Naive thymus-derived CD4-positive, alpha-beta T cell (primary cell): ENCODE measurements at regions not wholly inside any gene's neighbourhood (a gene's known extent, or its start where the extent isn't known, plus 50 kb on each side); places are given as distances from the start of the nearest gene placed in this dataset.
A peak's percentile ranks its signal among the peaks of the same experiment; 100 is the strongest.
"Not testable (repeated sequence)": the region's sequence is repeated elsewhere in the genome, so short reads cannot be mapped to it uniquely, and the experiment has no call there.

Experiments
- ATAC-seq: fragments of 150-1000 bp; cut with Tn5 transposase; 2 replicates; pipeline ENCODE4 v1.10.0; 2021; ENCODE audit warnings: mild to moderate bottlenecking, moderate library complexity
- CTCF ChIA-PET: fragments of 350-600 bp; sonication (Branson Sonifier 250); formaldehyde crosslinking; loops from one replicate; lab custom pipeline; 2021; ENCODE audit warnings: antibody characterized with exemption; lab: Charles Lee
- POLR2A ChIA-PET: fragments of 350-600 bp; sonication (Branson Sonifier 250); formaldehyde crosslinking; loops from one replicate; lab custom pipeline; 2021; ENCODE audit warnings: antibody characterized with exemption, inconsistent platforms; lab: Charles Lee
- DNase-seq, 9 donors: peaks; one replicate each; pipeline versions ENCODE4 v3.0.0 to v3.0.0-alpha.2; 2020 to 2022; ENCODE audit warnings: mixed read lengths in 1 of 9
- H3K27ac ChIP-seq: one replicate; pipeline ENCODE4 v1.7.0; 2013; ENCODE audit warnings: mild to moderate bottlenecking, low read depth, low read length, moderate library complexity
- H3K27me3 ChIP-seq, 2 donors: one replicate each; pipeline ENCODE4 v1.7.0; 2013; ENCODE audit warnings: low read length in 2 of 2, mild to moderate bottlenecking in 2 of 2, moderate library complexity in 2 of 2; ENCODE audit not compliant: control insufficient read depth in 2 of 2, insufficient read depth in 2 of 2
- H3K36me3 ChIP-seq, 3 experiments: 1 replicate in 2 of 3; 2 replicates in 1 of 3; pipeline ENCODE4 v1.7.0; 2013; ENCODE audit warnings: low read length in 3 of 3, mild to moderate bottlenecking in 3 of 3, moderate library complexity in 1 of 3; ENCODE audit not compliant: insufficient read depth in 3 of 3, control insufficient read depth in 2 of 3
- H3K4me1 ChIP-seq, 2 donors: one replicate each; pipeline ENCODE4 v1.7.0; 2013; ENCODE audit warnings: low read length in 2 of 2, mild to moderate bottlenecking in 2 of 2, moderate library complexity in 1 of 2; ENCODE audit not compliant: control insufficient read depth in 2 of 2, insufficient read depth in 2 of 2
- H3K4me3 ChIP-seq: 2 replicates; pipeline ENCODE4 v1.7.0; 2013; ENCODE audit warnings: mild to moderate bottlenecking, low read length
- H3K9me3 ChIP-seq, 3 experiments: 1 replicate in 2 of 3; 2 replicates in 1 of 3; pipeline ENCODE4 v1.7.0; 2013; ENCODE audit warnings: low read length in 3 of 3; ENCODE audit not compliant: control insufficient read depth in 2 of 3
- H3K27ac Mint-ChIP-seq, 9 donors: one replicate each; pipeline ENCODE4 v1.8.0; 2020 to 2022; ENCODE audit warnings: mixed read lengths in 9 of 9, mild to moderate bottlenecking in 8 of 9, moderate library complexity in 5 of 9, inconsistent platforms in 2 of 9
- H3K27me3 Mint-ChIP-seq, 5 donors: one replicate each; pipeline ENCODE4 v1.8.0; 2021 to 2022; ENCODE audit warnings: mixed read lengths in 5 of 5, mild to moderate bottlenecking in 1 of 5
- H3K36me3 Mint-ChIP-seq, 5 donors: one replicate each; pipeline ENCODE4 v1.8.0; 2020 to 2022; ENCODE audit warnings: mixed read lengths in 5 of 5, mild to moderate bottlenecking in 3 of 5, inconsistent platforms in 1 of 5
- H3K4me1 Mint-ChIP-seq, 7 donors: one replicate each; pipeline ENCODE4 v1.8.0; 2020 to 2022; ENCODE audit warnings: mixed read lengths in 7 of 7, mild to moderate bottlenecking in 3 of 7, inconsistent platforms in 1 of 7
- H3K4me3 Mint-ChIP-seq, 10 donors: one replicate each; pipeline ENCODE4 v1.8.0; 2020 to 2022; ENCODE audit warnings: mild to moderate bottlenecking in 10 of 10, mixed read lengths in 10 of 10, moderate library complexity in 6 of 10, inconsistent platforms in 2 of 10
- H3K9me3 Mint-ChIP-seq, 11 donors: one replicate each; pipeline ENCODE4 v1.8.0; 2020 to 2022; ENCODE audit warnings: mixed read lengths in 11 of 11, mild to moderate bottlenecking in 4 of 11, inconsistent platforms in 1 of 11, moderate library complexity in 1 of 11
- intact Hi-C, 2 donors: fragments of 100-400 bp; cut with micrococcal nuclease; formaldehyde crosslinking; loops; one replicate each; pipeline ENCODE4 v1.15.1; 2023

DNA sequence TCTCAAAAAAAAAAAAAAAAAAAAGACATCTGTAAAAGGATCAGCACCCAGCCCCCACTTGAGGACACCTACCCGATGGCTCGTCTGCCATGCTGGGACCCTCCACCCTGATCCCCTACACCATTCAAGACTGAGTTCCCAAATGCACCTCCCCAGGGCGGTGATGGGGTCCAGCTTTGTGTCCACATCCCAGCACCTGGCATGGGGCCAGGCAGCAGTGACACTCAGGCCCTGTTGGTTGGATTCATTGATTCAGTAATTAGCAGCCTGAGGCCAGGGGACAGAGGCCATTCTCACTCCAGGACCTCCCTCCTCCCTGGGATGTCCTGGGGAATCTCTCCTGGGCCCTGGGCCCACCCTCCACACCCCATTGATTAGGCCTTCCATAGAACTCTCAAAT, 88.8 kb upstream of the RUFY1 start:
- no peak for ATAC-seq
- Histone ChIP-seq H3K9me3 (no peaks in the 10 kb centered on the region), H3K36me3 (no peaks in the 10 kb centered on the region), H3K27ac (no peak overlapping the region), H3K27me3 (no peaks in the 10 kb centered on the region), H3K4me3 (no peak overlapping the region), H3K4me1 (no peaks in the 10 kb centered on the region)
- no peak for DNase-seq
- peaks cover 0 to 30% (median 6%) of the 10 kb centered on the region in 11 donors for H3K9me3 Mint-ChIP-seq
- H3K36me3 Mint-ChIP-seq = peaks cover 0 to 5% (median 0%) of the 10 kb centered on the region in 5 donors
- no peak overlapping the region for H3K27ac Mint-ChIP-seq
- POLR2A ChIA-PET = no interaction called here
- CTCF ChIA-PET = no interaction called here
- H3K4me3 Mint-ChIP-seq = no peak overlapping the region
- intact Hi-C loops = no loop called here
- no peaks in the 10 kb centered on the region for H3K4me1 Mint-ChIP-seq
- peaks cover 0 to 16% (median 0%) of the 10 kb centered on the region in 5 donors for H3K27me3 Mint-ChIP-seq

DNA sequence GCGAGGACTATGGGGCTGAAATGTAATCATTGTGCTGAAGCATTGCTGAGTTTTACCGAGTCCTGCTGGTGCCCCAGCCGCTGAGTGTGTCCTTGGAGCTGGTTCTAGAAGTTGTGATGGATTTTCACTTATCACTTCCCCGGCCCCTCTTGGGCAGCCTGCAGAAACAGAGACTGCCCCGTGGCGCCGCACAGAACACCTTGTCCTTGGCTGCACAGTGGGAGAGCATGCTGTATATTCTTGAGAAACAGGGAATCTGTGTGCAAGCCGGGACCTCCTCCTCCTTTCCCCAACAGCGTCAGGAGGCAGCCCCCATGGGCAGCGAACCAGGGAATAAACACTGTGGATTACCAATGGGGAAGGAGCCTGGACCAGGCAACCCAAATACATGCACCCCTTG, 90.6 kb upstream of the RUFY1 start:
- H3K27ac Mint-ChIP-seq = no peak overlapping the region
- peaks cover 0 to 9% (median 0%) of the 10 kb centered on the region in 3 experiments for H3K9me3 ChIP-seq
- ChIA-PET CTCF (no interaction called here), POLR2A (no interaction called here)
- ATAC-seq (no peak), DNase-seq (no peak)
- intact Hi-C loops = no loop called here
- peaks cover 1 to 24% (median 7%) of the 10 kb centered on the region in 11 donors for H3K9me3 Mint-ChIP-seq
- H3K4me3 Mint-ChIP-seq = no peak overlapping the region
- H3K4me1 ChIP-seq = no peaks in the 10 kb centered on the region
- peaks cover 0 to 11% (median under 1%) of the 10 kb centered on the region in 5 donors for H3K27me3 Mint-ChIP-seq
- H3K27me3 ChIP-seq = no peaks in the 10 kb centered on the region
- H3K4me3 ChIP-seq = no peak overlapping the region
- no peaks in the 10 kb centered on the region for H3K36me3 ChIP-seq
- peaks cover 0 to 3% (median 0%) of the 10 kb centered on the region in 7 donors for H3K4me1 Mint-ChIP-seq
- no peak overlapping the region for H3K27ac ChIP-seq
- H3K36me3 Mint-ChIP-seq = peaks cover 0 to 5% (median 0%) of the 10 kb centered on the region in 5 donors

GRCh38 chr5:179457612-179458011, 92.7 kb upstream of the RUFY1 start:
- Mint-ChIP-seq H3K27me3 (peaks cover 0 to 15% (median 5%) of the 10 kb centered on the region in 5 donors), H3K27ac (no peak overlapping the region), H3K36me3 (peaks cover 0 to 7% (median 0%) of the 10 kb centered on the region in 5 donors), H3K9me3 (peaks cover 6 to 20% (median 11%) of the 10 kb centered on the region in 11 donors), H3K4me1 (peaks cover 0 to 6% (median 0%) of the 10 kb centered on the region in 7 donors), H3K4me3 (no peak overlapping the region)
- Histone ChIP-seq H3K4me3 (no peak overlapping the region), H3K27me3 (no peaks in the 10 kb centered on the region), H3K4me1 (no peaks in the 10 kb centered on the region), H3K9me3 (peaks cover 0 to 9% (median 0%) of the 10 kb centered on the region in 3 experiments), H3K27ac (no peak overlapping the region), H3K36me3 (no peaks in the 10 kb centered on the region)
- ChIA-PET CTCF (no interaction called here), POLR2A (no interaction called here)
- intact Hi-C loops = no loop called here
- DNase-seq (no peak), ATAC-seq (no peak)

DNA sequence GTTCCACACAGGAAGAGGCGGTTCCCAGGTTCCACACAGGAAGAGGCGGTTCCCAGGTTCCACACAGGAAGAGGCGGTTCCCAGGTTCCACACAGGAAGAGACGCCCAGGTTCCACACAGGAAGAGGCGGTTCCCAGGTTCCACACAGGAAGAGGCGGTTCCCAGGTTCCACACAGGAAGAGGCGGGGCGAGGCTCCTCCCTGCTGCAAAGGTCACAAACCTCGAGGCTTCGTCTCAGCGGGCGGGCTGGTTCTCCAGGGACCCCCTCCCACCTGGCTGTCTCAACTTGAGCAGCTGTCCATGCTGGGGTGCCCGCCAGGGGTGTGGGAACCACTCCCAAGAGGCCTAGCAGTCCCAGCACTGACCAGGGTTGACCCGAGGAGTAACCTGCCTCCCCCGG, 94.3 kb upstream of the RUFY1 start:
- ATAC-seq, H3K4me1 Mint-ChIP-seq, H3K4me3 ChIP-seq, H3K27ac Mint-ChIP-seq, H3K36me3 ChIP-seq, H3K27me3 ChIP-seq, H3K27ac ChIP-seq, POLR2A ChIA-PET, H3K36me3 Mint-ChIP-seq, H3K9me3 ChIP-seq, DNase-seq, intact Hi-C loops, CTCF ChIA-PET, H3K4me1 ChIP-seq: not testable (repeated sequence)
- Mint-ChIP-seq H3K4me3 (peak overlapping the region in 1 of 10 donors; percentile 49), H3K27me3 (peaks cover 0 to 27% (median 5%) of the 10 kb centered on the region in 5 donors), H3K9me3 (peaks cover 6 to 20% (median 11%) of the 10 kb centered on the region in 11 donors)

DNA sequence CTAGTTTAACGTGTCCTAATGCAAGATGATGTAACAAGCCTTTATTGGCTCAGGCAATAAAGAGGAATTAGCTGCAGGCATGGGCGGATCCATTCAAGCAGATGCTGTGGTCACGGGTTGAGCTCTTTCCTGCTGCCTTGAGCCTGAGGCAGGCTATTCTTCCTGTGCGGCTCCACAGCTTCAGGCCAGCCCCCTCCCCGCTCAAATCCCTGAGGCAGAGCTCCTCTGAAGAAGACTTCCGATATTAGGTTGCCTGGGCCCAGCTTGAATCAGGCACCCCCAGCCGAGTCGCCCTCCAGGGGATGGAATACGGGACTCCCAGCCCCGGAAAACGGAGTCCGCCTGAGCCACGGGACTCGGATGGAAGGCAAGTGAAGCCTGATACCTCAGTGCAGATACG, 95.0 kb upstream of the RUFY1 start:
- H3K27ac Mint-ChIP-seq = no peak overlapping the region
- H3K4me1 ChIP-seq = no peaks in the 10 kb centered on the region
- DNase-seq (no peak), ATAC-seq (no peak)
- H3K4me3 Mint-ChIP-seq = peak overlapping the region in 1 of 10 donors; percentile 49
- no peaks in the 10 kb centered on the region for H3K36me3 ChIP-seq
- no peak overlapping the region for H3K27ac ChIP-seq
- ChIA-PET CTCF (no interaction called here), POLR2A (no interaction called here)
- H3K4me1 Mint-ChIP-seq = peaks cover 0 to 6% (median 0%) of the 10 kb centered on the region in 7 donors
- H3K27me3 ChIP-seq = no peaks in the 10 kb centered on the region
- intact Hi-C loops = no loop called here
- peaks cover 6 to 20% (median 13%) of the 10 kb centered on the region in 11 donors for H3K9me3 Mint-ChIP-seq
- H3K27me3 Mint-ChIP-seq = peaks cover 0 to 33% (median 5%) of the 10 kb centered on the region in 5 donors
- H3K9me3 ChIP-seq = peaks cover 0 to 9% (median 0%) of the 10 kb centered on the region in 3 experiments
- H3K4me3 ChIP-seq = no peak overlapping the region
- peaks cover 0 to 7% (median 0%) of the 10 kb centered on the region in 5 donors for H3K36me3 Mint-ChIP-seq

GRCh38 chr5:179454356-179454755, 96.0 kb upstream of the RUFY1 start:
- intact Hi-C loops = no loop called here
- Mint-ChIP-seq H3K36me3 (peaks cover 0 to 7% (median 0%) of the 10 kb centered on the region in 5 donors), H3K4me1 (peaks cover 0 to 6% (median 0%) of the 10 kb centered on the region in 7 donors), H3K9me3 (peaks cover 6 to 23% (median 13%) of the 10 kb centered on the region in 11 donors), H3K27me3 (peaks cover 0 to 26% (median 5%) of the 10 kb centered on the region in 5 donors), H3K4me3 (no peak overlapping the region), H3K27ac (no peak overlapping the region)
- ChIA-PET CTCF (no interaction called here), POLR2A (no interaction called here)
- DNase-seq = no peak
- Histone ChIP-seq H3K9me3 (peaks cover 0 to 9% (median 0%) of the 10 kb centered on the region in 3 experiments), H3K27ac (no peak overlapping the region), H3K4me1 (no peaks in the 10 kb centered on the region), H3K27me3 (no peaks in the 10 kb centered on the region), H3K4me3 (no peak overlapping the region), H3K36me3 (no peaks in the 10 kb centered on the region)
- no peak for ATAC-seq

- Histone ChIP-seq H3K27ac (no peak overlapping the region), H3K27me3 (no peaks in the 10 kb centered on the region), H3K36me3 (no peaks in the 10 kb centered on the region), H3K9me3 (peaks cover 0 to 9% (median 0%) of the 10 kb centered on the region in 3 experiments), H3K4me1 (no peaks in the 10 kb centered on the region), H3K4me3 (no peak overlapping the region)
- ChIA-PET POLR2A (no interaction called here), CTCF (no interaction called here)
- DNase-seq = no peak
- Mint-ChIP-seq H3K9me3 (peaks cover 6 to 27% (median 13%) of the 10 kb centered on the region in 11 donors), H3K27ac (peak overlapping the region in 1 of 9 donors; percentile 73), H3K36me3 (peaks cover 0 to 7% (median 0%) of the 10 kb centered on the region in 5 donors), H3K27me3 (peaks cover 0 to 26% (median 5%) of the 10 kb centered on the region in 5 donors), H3K4me3 (no peak overlapping the region), H3K4me1 (peaks cover 0 to 6% (median 0%) of the 10 kb centered on the region in 7 donors)
- no peak for ATAC-seq
- intact Hi-C loops = no loop called here
These were observed 96.7 kb upstream of the RUFY1 start for GRCh38 chr5:179453616-179454015.
